SK-N-SH (cell line): ENCODE measurements at regions not wholly inside any gene's neighbourhood (a gene's known extent, or its start where the extent isn't known, plus 50 kb on each side); places are given as distances from the start of the nearest gene placed in this dataset.

ENCODE experiments used
- CTCF ChIA-PET: fragments of 300-600, 350-600 bp; formaldehyde crosslinking; extraction: SDS; loops from one replicate; lab custom pipeline; 2021; lab: Yijun Ruan, JAX
- POLR2A ChIA-PET: fragments of 350-600 bp; sonication (Branson Sonifier 250); formaldehyde crosslinking; extraction: SDS; loops from one replicate; lab custom pipeline; 2020; ENCODE audit warnings: antibody characterized with exemption, inconsistent platforms; lab: Yijun Ruan, JAX
- DNase-seq: peaks from one replicate; pipeline ENCODE4 v3.0.0; 2012
- H2AFZ ChIP-seq: fragments of 200-600 bp; sonication (generic); 2 replicates; pipeline ENCODE4 v1.8.1; 2016; ENCODE audit warnings: antibody characterized with exemption, mild to moderate bottlenecking, low read depth
- H3F3A ChIP-seq: fragments of 200-600 bp; sonication (generic); replicated peaks from 2 replicates; pipeline ENCODE3; 2016; ENCODE audit warnings: antibody characterized with exemption, mild to moderate bottlenecking; ENCODE audit not compliant: insufficient read depth
- H3K27ac ChIP-seq, 2 experiments: fragments of 200-500 bp in 1 of 2; fragments of 200-600 bp in 1 of 2; sonication (Bioruptor generic) in 1 of 2; sonication (generic), shearing (Covaris generic) in 1 of 2; 2 replicates each; pipeline versions ENCODE4 v1.5.1 to v1.6.1; 2014 to 2016; ENCODE audit warnings: low read depth in 2 of 2, inconsistent platforms in 1 of 2, low read length in 1 of 2, mild to moderate bottlenecking in 1 of 2, mixed read lengths in 1 of 2
- H3K27me3 ChIP-seq: fragments of 200-600 bp; sonication (generic), shearing (Covaris generic); 2 replicates; pipeline ENCODE4 v1.6.1; 2016; ENCODE audit warnings: mixed run types; ENCODE audit not compliant: insufficient read depth
- H3K36me3 ChIP-seq, 2 experiments: fragments of 200-500 bp in 1 of 2; fragments of 200-600 bp in 1 of 2; sonication (Bioruptor generic) in 1 of 2; sonication (generic) in 1 of 2; replicated peaks in 1 of 2; 2 replicates each; pipeline versions ENCODE3 to v1.5.1; 2014 to 2016; ENCODE audit warnings: low read length in 1 of 2, mild to moderate bottlenecking in 1 of 2; ENCODE audit not compliant: insufficient read depth in 2 of 2, control insufficient read depth in 1 of 2
- H3K4me1 ChIP-seq, 2 experiments: fragments of 200-500 bp in 1 of 2; fragments of 200-600 bp in 1 of 2; sonication (Bioruptor generic) in 1 of 2; sonication (generic), shearing (Covaris generic) in 1 of 2; 2 replicates each; pipeline versions ENCODE4 v1.5.1 to v1.6.1; 2014 to 2016; ENCODE audit warnings: low read depth in 1 of 2, low read length in 1 of 2, mixed run types in 1 of 2; ENCODE audit not compliant: insufficient read depth in 2 of 2, control insufficient read depth in 1 of 2
- H3K4me2 ChIP-seq: fragments of 200-600 bp; sonication (generic), shearing (Covaris generic); 2 replicates; pipeline ENCODE4 v1.6.1; 2017; ENCODE audit warnings: mixed run types
- H3K4me3 ChIP-seq, 2 experiments: fragments of 200-500 bp in 1 of 2; fragments of 200-600 bp in 1 of 2; sonication (Bioruptor generic) in 1 of 2; sonication (generic), shearing (Covaris generic) in 1 of 2; 2 replicates each; pipeline versions ENCODE4 v1.5.1 to v1.8.1; 2014 to 2016; ENCODE audit warnings: low read depth in 2 of 2, inconsistent platforms in 1 of 2, low read length in 1 of 2, mild to moderate bottlenecking in 1 of 2, mixed read lengths in 1 of 2, moderate library complexity in 1 of 2
- H3K79me2 ChIP-seq: fragments of 200-600 bp; sonication (generic); 2 replicates; pipeline ENCODE4 v1.8.1; 2017; ENCODE audit warnings: mild to moderate bottlenecking; ENCODE audit not compliant: insufficient read depth
- H3K9ac ChIP-seq: fragments of 200-600 bp; sonication (generic); 2 replicates; pipeline ENCODE4 v1.6.1; 2017; ENCODE audit warnings: mixed run types
- H3K9me2 ChIP-seq: fragments of 200-600 bp; sonication (generic); 2 replicates; pipeline ENCODE4 v1.6.1; 2017; ENCODE audit warnings: mixed run types
- H3K9me3 ChIP-seq: fragments of 200-600 bp; sonication (generic); 2 replicates; pipeline ENCODE4 v1.6.1; 2017; ENCODE audit warnings: mixed run types, mild to moderate bottlenecking, moderate library complexity
- H4K20me1 ChIP-seq: fragments of 200-600 bp; sonication (generic); 2 replicates; pipeline ENCODE4 v1.6.1; 2017; ENCODE audit warnings: mild to moderate bottlenecking, mixed run types; ENCODE audit not compliant: insufficient read depth
- CHD2 ChIP-seq: fragments of 150-350 bp; IDR thresholded peaks from 2 replicates; pipeline ENCODE4 v1.6.1; 2018; ENCODE audit warnings: low read length; ENCODE audit not compliant: partially characterized antibody
- FOXJ3 ChIP-seq: sonication (generic); formaldehyde crosslinking; IDR thresholded peaks from 2 replicates; pipeline ENCODE4 v1.5.1; 2020; ENCODE audit warnings: mild to moderate bottlenecking, missing genetic modification reagents
- GABPA ChIP-seq: IDR thresholded peaks from 2 replicates; pipeline ENCODE4 v1.4.0; 2012; ENCODE audit warnings: low read depth, mild to moderate bottlenecking
- MXI1 ChIP-seq: IDR thresholded peaks from 2 replicates; pipeline ENCODE4 v1.6.1; 2012; ENCODE audit warnings: mild to moderate bottlenecking, low read depth, low read length, improper control_type of control experiment
- RAD21 ChIP-seq: IDR thresholded peaks from 2 replicates; pipeline ENCODE4 v1.6.1; 2012; ENCODE audit warnings: mild to moderate bottlenecking, low read length
- RFX5 ChIP-seq: IDR thresholded peaks from 2 replicates; pipeline ENCODE4 v1.6.1; 2012; ENCODE audit warnings: mild to moderate bottlenecking, improper control_type of control experiment, low read length
- WGBS: methylation state at CpG from one replicate; pipeline ENCODE4 v1.1.6; 2017; ENCODE audit warnings: low lambda C conversion rate; 5-methylcytosine and 5-hydroxymethylcytosine counted together
- TF ChIP-seq, protein P1 (sequence below): IDR thresholded peaks from 2 replicates; pipeline ENCODE4 v1.4.0; 2012; ENCODE audit warnings: low read depth, borderline replicate concordance
- TF ChIP-seq, protein P2 (sequence below): fragments of 150-350 bp; IDR thresholded peaks from 2 replicates; pipeline ENCODE4 v1.6.1; 2016; ENCODE audit warnings: mild to moderate bottlenecking, low read depth, low read length
- TF ChIP-seq, protein P3 (sequence below): IDR thresholded peaks from 2 replicates; pipeline ENCODE4 v1.6.1; 2012; ENCODE audit warnings: mild to moderate bottlenecking, low read depth, low read length, moderate library complexity
- TF ChIP-seq, protein P4 (sequence below): IDR thresholded peaks from 2 replicates; pipeline ENCODE4 v1.4.0; 2012; ENCODE audit warnings: low read depth, borderline replicate concordance

DNA sequence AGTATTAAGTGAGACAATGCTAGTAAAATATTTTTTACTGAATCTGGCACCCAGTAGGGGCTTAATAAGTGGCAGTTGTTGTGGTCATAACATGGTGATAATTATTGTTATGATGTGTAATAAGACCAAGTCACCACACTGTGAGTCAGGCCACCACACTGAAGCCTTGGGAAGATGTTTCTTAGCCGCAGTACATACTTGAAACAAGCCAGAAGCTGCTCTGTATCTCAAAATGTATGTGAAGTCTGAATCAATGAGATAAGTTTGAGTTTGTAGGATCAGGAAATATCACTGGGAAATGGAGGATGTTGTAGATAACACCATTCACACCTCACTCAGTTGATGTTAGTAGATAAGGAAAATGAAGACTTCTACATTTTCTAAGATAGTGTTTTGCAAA, 51.3 kb upstream of the PTPN3 start:
- Histone ChIP-seq H3K36me3 (no peaks in the 10 kb centered on the region), H2AFZ (no peak overlapping the region), H3K9ac (no peak overlapping the region), H3K4me3 (no peak overlapping the region), H3K9me2 (no peaks in the 10 kb centered on the region), H3K27ac (no peak overlapping the region), H3F3A (no peaks in the 10 kb centered on the region), H4K20me1 (no peaks in the 10 kb centered on the region), H3K79me2 (no peaks in the 10 kb centered on the region), H3K27me3 (no peaks in the 10 kb centered on the region; the same call in 1 of the 2 replicates), H3K4me1 (no peaks in the 10 kb centered on the region), H3K4me2 (no peak overlapping the region), H3K9me3 (0 out of 2 replicates have a peak, but pooled peaks cover 7% of the 10 kb centered on the region)
- TF ChIP-seq CHD2 (no peak), RFX5 (no peak), MXI1 (no peak), GABPA (no peak), RAD21 (no peak)
- TF ChIP-seq, protein P1, sequence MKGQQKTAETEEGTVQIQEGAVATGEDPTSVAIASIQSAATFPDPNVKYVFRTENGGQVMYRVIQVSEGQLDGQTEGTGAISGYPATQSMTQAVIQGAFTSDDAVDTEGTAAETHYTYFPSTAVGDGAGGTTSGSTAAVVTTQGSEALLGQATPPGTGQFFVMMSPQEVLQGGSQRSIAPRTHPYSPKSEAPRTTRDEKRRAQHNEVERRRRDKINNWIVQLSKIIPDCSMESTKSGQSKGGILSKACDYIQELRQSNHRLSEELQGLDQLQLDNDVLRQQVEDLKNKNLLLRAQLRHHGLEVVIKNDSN, result no peak
- TF ChIP-seq, protein P2, sequence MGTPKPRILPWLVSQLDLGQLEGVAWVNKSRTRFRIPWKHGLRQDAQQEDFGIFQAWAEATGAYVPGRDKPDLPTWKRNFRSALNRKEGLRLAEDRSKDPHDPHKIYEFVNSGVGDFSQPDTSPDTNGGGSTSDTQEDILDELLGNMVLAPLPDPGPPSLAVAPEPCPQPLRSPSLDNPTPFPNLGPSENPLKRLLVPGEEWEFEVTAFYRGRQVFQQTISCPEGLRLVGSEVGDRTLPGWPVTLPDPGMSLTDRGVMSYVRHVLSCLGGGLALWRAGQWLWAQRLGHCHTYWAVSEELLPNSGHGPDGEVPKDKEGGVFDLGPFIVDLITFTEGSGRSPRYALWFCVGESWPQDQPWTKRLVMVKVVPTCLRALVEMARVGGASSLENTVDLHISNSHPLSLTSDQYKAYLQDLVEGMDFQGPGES, result no peak
- TF ChIP-seq, protein P3, sequence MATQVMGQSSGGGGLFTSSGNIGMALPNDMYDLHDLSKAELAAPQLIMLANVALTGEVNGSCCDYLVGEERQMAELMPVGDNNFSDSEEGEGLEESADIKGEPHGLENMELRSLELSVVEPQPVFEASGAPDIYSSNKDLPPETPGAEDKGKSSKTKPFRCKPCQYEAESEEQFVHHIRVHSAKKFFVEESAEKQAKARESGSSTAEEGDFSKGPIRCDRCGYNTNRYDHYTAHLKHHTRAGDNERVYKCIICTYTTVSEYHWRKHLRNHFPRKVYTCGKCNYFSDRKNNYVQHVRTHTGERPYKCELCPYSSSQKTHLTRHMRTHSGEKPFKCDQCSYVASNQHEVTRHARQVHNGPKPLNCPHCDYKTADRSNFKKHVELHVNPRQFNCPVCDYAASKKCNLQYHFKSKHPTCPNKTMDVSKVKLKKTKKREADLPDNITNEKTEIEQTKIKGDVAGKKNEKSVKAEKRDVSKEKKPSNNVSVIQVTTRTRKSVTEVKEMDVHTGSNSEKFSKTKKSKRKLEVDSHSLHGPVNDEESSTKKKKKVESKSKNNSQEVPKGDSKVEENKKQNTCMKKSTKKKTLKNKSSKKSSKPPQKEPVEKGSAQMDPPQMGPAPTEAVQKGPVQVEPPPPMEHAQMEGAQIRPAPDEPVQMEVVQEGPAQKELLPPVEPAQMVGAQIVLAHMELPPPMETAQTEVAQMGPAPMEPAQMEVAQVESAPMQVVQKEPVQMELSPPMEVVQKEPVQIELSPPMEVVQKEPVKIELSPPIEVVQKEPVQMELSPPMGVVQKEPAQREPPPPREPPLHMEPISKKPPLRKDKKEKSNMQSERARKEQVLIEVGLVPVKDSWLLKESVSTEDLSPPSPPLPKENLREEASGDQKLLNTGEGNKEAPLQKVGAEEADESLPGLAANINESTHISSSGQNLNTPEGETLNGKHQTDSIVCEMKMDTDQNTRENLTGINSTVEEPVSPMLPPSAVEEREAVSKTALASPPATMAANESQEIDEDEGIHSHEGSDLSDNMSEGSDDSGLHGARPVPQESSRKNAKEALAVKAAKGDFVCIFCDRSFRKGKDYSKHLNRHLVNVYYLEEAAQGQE, result no peak
- TF ChIP-seq, protein P4, sequence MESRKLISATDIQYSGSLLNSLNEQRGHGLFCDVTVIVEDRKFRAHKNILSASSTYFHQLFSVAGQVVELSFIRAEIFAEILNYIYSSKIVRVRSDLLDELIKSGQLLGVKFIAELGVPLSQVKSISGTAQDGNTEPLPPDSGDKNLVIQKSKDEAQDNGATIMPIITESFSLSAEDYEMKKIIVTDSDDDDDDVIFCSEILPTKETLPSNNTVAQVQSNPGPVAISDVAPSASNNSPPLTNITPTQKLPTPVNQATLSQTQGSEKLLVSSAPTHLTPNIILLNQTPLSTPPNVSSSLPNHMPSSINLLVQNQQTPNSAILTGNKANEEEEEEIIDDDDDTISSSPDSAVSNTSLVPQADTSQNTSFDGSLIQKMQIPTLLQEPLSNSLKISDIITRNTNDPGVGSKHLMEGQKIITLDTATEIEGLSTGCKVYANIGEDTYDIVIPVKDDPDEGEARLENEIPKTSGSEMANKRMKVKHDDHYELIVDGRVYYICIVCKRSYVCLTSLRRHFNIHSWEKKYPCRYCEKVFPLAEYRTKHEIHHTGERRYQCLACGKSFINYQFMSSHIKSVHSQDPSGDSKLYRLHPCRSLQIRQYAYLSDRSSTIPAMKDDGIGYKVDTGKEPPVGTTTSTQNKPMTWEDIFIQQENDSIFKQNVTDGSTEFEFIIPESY, result no peak
- CTCF ChIA-PET, result no interaction called here
- POLR2A ChIA-PET, result no interaction called here
- no peak for DNase-seq
- WGBS, result 12% methylated on average over 1 of the region's 1 CpG

DNA sequence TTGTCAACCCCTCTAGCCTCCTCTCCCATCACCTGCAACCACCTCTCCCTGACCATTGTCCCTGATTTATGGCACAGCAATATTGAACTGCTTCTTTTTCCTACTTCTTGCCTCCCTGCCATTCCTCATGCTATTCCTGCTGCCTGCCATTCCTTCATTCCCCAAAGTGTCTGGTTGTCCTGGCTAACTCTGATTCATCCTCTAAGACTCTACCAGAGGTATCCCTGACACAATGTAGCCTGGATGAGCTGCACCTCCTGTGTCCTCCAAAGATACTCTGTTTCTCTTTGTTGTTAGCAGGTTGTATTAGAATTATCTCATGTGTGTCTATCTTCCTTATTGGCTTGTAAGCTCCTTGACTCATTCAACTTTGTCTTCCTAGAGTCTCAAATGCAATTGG, 53.5 kb upstream of the PTPN3 start:
- H3K9me2 ChIP-seq, result no peaks in the 10 kb centered on the region
- no peak overlapping the region for H3K4me2 ChIP-seq
- H3K9ac ChIP-seq, result no peak overlapping the region
- no peaks in the 10 kb centered on the region for H4K20me1 ChIP-seq
- no peaks in the 10 kb centered on the region for H3F3A ChIP-seq
- H3K27me3 ChIP-seq, result no peaks in the 10 kb centered on the region; the same call in 1 of the 2 replicates
- H3K27ac ChIP-seq, result no peak overlapping the region
- CTCF ChIA-PET, result no interaction called here
- no peaks in the 10 kb centered on the region for H3K79me2 ChIP-seq
- no peak overlapping the region for H2AFZ ChIP-seq
- DNase-seq, result no peak
- no peaks in the 10 kb centered on the region for H3K36me3 ChIP-seq
- POLR2A ChIA-PET, result no interaction called here
- no peak overlapping the region for H3K4me3 ChIP-seq
- H3K9me3 ChIP-seq, result no peaks in the 10 kb centered on the region
- no peaks in the 10 kb centered on the region for H3K4me1 ChIP-seq
- no peak for TF ChIP-seq FOXJ3 (CRISPR knock-in tag)
